Fibroblast of skin of right biceps (primary cell): ENCODE measurements at regions not wholly inside any gene's neighbourhood (a gene's known extent, or its start where the extent isn't known, plus 50 kb on each side); places are given as distances from the start of the nearest gene placed in this dataset.
"Not testable (repeated sequence)": the region's sequence is repeated elsewhere in the genome, so short reads cannot be mapped to it uniquely, and the experiment has no call there.

Source experiments
- DNase-seq: peaks from one replicate; pipeline ENCODE4 v3.0.0-alpha.2; 2013

DNA sequence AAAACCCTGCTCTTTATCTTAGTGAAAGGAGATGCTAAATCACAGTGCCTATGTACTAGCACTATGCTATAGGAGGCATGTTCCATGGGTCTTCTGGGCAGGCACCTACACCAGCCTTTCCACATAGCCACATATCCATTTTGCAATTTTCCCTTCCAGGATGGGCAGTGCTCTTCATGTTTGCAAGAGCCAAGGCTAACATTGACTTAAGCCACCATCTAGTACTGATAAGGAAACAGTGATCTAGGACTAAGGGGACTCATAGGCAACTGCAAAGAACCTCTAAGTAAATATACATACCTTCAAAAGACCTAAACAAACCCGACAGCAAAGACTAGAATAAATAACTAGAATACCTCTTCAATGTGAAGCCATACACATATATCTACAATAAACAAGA, 919.7 kb upstream of the GYPC start:
- no peak for DNase-seq

DNA sequence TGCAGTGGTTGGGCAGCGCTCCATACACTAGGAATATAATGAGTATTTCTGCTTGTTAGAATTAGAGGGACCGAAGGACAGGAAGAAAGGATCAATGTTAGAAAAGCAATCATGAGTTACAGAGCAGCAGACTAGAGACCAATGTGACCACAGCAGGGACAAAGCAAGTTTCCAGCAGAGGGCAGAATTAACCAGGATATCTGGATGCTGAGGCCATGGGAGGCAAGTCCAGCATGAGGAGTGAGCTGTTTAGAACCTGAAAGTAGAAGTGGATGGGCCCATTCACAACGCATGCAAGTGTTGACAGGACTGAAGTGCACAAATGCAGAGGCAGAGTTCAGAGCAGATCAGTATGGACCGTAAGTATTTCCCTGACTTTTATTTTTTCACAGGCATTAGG, 910.4 kb upstream of the GYPC start:
- DNase-seq: no peak

DNA sequence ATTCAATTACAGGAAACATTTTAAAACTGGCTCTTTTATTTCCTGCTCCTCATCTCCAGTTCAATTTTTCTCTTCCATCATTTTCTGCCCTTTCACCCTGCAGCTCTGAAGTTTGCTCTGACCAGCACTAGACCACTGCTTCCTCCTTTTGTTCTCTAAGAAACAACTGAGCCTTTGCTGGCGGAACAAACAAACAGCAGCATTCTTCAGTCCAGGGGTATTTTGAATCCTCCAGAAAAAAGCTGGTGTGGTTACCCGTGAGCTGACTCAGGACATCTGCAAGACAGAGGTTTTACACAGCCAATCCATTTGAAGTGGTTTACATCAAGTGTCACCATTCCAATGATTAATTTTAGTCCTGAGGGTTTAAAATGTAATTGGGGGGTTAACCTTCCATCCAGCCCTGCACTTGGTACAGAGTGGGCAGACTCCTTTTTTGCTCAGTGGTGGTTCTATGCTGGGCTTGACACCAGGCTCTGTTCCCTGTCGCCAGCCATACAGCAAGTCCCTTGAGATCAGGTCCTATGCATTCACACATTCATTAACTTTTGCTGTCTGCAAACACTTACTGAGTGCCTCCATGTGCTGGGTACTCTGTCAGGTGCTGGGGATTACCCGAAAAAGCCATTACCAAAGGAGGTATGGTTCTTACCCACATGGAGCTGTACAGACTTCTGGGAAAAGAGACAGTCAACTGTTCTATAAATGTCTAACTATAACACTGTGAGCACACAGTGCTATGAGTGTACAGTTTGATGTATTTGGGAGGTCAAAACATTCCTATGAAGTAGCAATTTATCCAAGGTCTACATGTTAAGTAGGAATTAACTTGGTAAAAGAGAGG, 909.4 kb upstream of the GYPC start:
- no peak for DNase-seq

DNA sequence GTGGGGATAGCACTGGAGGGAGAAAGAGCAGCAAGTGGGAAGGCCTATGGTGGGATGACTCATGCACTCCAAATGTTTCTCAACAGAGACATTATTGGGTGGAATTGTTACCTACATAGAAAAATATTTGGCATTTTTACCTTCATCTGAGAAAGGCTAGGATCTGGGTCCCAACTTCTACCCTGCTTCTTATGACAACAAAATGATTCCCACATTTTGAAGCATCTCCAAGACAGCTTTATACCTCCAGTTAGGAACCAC, 908.9 kb upstream of the GYPC start:
- DNase-seq: no peak

DNA sequence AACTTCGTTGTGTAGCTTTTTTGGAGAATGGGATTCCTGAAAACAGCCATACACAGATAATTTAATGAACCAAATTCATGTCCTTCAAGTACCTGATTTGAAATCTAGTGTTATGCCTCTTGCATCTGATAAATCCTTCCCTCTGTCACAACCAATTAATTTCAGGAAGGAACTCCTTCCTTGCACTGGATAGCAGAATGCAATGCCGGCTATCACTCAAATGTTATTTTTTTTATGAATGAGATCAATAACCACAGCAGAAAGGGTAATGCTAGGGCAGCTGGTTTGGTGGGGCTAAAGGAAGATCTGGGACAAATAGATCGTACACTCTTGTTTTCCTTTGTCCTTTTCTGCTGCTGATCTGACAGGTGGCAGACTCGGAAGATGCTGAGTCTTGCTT, 899.5 kb upstream of the GYPC start:
- DNase-seq: no peak

DNA sequence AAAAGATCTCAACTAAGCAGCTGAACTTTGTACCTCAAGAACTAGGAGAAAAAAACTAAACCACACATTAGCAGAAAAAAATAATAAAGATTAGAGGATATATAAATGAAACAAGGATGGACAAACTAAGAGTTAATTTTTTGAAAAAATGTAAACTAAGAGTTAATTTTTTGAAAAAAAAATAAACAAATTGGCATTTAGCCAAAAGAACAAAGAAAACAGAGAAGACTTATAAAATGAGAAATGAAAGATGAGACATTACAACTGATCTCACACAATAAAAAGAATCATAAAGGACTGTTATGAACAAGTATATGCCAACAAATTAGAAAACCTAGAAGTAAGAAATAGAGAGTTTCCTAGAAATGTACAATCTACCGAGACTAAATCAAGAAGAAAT, 859.2 kb upstream of the GYPC start:
- DNase-seq: no peak

DNA sequence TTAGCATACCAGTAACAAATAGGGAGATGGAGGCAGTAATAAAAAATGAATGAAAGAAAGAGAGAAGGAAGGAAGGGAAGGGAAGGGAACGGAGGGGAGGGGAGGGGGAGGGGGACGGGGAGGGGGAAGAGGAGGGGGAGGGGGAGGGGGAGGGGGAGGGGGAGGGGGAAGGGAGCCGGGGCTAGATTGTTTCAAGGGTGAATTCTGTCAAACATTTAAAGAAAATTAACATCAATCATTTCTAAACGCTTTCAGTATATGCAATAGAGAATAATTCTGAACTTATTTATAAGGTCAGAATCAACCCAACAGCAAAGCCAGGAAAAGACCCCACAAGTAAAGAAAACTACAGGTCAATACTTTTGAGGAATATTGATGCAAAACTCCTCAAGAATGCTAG, 858.8 kb upstream of the GYPC start:
- DNase-seq: no peak

DNA sequence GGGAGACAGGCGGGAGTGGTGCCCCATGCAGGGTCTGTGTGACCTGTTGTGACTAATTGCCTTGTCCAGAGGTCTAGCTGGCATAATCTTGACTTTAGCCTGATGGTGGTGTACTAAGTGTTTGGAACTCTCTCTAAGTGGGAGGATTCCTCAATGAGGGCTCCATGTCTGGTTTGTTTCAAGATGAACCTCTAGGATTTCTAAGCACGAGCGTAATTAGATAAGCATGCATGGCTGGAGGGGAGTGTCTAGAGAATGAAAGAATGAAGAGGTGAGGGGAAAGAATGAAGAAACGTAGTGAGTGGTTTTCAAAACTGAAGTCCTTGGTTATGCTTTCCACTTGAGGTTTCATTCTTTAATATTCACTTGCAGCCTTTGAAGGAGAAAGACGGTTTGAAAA, 833.2 kb upstream of the GYPC start:
- no peak for DNase-seq

DNA sequence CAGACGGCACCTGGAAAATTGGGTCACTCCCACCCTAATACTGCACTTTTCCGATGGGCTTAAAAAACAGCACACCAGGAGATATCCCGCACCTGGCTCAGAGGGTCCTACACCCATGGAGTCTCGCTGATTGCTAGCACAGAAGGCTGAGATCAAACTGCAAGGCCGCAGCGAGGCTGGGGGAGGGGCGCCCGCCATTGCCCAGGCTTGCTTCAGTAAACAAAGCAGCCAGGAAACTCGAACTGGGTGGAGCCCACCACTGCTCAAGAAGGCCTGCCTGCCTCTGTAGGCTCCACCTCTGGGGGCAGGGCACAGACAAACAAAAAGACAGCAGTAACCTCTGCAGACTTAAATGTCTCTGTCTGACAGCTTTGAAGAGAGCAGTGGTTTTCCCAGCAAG, 830.2 kb upstream of the GYPC start:
- not testable (repeated sequence) for DNase-seq

DNA sequence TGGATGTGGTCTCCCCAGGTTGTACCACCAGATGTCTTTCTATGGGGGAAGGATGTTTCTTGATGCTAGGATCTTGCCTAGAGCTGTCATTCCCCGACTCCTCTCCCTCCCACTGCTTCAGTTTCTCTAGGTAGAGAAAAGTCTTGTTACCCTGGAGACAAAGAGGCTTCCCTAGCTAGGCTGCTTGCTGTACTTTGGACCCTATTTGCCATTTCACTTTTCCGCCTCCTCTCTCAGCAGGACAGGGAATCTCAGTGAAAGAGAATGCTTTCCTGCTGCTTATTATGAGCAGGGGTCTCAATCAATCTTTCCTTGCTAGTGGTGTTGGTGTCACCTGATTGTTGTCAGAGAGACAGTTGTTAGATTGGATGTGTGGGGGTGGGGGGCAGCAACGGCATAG, 818.8 kb upstream of the GYPC start:
- no peak for DNase-seq

DNA sequence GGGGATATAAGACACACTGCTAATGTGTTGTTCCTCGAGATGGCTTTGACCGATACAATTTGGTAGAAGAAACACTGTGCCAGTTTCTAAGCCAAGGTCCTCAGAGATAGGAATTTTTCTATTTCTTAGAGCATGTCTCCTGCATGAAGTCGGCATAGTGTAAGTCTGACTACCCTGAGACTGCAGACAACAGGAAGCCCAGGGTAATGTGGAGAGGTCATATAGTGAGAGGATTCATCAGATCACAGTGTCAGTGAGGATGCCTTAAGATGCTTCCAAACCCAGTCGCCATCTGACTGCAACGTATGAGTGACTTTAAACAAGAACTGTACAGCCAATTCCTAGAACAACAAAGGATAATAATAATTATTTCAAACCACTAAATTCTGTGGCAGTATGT, 818.3 kb upstream of the GYPC start:
- DNase-seq: no peak

DNA sequence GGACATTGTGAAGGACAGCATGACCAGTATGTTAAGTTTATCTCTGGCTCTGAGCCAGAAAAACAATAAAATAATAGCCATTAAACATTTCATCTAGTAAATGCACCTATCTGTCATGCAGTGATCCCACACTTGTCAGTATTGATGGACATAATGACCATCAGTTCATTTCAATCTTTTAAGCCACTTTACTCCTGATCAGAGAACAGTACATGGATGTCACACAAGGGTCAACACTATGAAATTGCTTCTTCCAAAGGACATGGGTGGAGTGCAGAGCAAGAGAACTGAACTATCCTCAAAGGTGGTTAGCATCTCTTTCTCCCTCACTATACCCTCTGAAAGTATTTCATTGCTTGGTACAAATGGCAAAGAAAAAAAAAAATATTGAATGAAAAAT, 816.0 kb upstream of the GYPC start:
- DNase-seq: no peak

DNA sequence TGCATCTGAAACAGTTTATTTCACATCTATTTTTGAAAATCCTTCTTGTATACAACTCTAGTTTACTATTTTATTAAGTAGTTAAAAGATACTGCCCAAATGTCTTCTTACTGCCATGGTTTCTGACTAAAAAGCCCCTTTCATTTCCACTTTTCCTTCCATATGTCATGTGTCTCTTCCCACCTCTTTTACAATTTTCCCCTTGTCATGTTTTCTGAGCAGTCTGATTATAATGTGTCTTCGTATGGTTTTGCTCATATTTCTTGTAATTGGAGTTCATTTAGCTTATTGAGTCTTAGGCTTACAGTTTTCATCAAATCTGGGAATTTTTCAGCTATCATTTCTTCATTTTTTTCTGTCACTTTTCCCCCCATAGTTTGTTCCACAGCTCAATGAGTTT, 813.9 kb upstream of the GYPC start:
- no peak for DNase-seq

DNA sequence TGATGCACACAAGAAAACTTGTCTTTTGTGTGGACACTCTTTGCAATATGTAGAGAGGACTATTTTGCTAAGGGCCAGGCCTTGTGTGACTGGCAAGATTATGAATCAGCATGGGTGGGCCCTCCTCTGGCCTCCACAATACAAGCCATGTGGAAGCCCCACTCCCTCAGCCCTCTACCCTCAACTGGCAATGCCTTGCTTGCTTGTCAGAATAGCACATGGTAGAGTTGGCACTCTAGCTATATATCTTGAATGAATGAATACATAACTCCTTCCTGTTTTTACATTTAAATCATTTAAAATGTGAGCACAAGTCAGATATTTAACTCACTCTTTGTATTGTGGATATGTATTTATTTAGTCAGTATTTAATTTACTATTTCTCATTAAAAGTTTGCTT, 805.4 kb upstream of the GYPC start:
- DNase-seq: no peak

DNA sequence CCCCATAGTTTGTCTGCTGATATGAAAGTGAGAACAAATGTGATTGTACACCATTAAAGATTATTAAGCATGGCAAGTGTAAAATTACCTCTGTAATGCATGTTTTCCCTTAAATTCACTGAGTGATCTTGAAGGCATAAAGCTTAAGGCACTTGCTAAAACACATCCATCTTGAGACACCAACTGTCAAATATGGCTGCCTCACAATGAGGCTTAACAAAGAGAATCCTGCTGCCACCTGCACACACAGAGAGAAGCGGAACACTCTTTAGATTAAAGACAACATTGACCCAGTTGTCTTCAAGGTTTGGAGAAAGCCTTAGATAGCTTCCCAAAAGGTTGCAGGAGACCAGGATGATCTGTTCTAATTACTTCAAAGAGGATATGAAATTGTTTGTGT, 803.6 kb upstream of the GYPC start:
- no peak for DNase-seq

DNA sequence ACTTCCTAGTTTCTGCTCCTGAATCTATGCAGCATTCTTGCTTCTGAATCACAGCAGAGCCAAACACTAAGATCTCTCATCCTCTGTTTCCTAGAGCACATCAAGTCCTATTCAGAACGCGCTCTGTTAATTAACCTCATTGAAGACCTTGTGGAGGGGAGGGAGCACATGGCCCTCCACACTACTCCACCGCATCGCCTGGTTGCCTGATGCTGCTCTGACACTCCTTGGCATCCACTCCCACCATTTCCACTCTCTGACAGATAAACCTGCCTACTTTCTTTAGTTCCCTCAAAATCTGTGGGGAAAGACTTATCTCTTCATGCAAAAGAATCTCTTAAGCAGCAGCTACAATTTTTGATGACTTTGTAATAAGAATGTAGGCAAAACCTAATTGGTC, 802.3 kb upstream of the GYPC start:
- DNase-seq: no peak

DNA sequence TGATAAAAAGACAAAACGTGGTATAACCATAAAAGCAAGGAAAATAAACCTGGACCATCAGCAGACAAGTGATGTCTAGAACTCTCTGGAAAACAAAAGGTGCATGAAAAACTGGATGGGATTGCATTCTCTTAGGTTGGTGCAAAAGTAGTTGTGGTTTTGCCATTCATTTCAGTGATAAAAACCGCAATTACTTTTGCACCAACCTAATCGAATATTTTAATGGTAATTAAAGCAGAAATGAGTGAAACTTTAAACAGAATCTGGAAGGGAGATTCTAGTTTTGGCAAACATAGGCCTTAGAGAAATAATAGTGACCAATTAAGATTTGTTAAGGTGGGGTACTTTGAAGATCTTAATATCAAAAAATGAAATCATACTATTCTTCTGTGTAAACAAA, 800.8 kb upstream of the GYPC start:
- no peak for DNase-seq

DNA sequence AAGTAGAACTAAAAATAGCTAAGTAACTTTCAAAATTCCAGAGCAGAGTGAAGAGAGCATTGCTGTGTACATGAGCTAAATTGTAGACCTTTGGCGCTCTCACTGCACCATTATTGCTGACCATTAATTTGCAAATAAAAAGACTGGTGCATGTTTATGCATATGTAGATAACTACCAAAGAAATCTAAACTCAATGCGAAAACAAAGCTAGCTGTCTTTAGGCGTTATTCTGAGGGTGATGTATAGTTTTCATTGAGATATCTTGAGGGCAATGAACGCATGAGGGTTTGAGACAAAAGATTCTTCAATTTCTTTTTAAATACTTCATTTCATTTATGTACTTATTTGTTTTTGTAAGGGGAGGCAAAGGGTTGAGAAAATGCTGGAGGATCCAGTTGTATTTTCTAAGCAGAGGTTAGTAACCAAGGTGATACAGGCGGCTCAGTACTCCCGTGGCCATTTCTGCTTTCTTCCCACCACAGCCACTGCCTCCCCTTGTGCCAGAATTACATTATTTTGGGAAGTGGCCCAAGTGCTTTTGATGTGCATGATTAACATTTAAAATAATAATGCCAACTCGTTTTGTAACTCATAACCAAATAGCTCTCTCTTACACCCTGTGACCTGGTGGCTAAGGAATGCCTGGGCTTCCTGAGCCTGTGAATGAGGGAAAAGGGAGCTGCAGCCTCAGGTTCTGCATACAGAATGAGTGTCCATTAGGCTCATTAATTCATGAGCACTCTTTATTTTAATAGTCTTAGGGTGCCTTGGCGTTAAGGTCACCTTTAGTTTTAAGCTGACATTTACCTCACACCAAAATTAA, 797.8 kb upstream of the GYPC start:
- DNase-seq: no peak

DNA sequence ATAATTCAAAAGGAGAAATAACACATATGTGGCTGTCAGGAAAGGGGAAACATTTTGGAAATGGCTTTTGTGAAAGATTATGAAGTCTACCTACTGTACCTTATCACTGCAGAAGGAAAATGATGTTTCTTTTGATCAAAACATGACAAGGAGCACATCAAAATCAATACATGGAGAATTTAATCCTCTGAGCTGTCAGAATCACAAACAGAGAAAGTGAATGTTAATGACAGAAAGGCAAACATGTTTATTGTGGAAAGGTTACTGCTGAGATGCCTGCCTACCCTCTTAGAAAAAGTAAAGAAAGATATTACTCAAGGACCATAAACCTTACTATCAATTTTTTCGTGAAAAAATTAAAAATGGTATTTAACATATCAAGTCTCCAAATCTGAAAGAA, 794.5 kb upstream of the GYPC start:
- no peak for DNase-seq

DNA sequence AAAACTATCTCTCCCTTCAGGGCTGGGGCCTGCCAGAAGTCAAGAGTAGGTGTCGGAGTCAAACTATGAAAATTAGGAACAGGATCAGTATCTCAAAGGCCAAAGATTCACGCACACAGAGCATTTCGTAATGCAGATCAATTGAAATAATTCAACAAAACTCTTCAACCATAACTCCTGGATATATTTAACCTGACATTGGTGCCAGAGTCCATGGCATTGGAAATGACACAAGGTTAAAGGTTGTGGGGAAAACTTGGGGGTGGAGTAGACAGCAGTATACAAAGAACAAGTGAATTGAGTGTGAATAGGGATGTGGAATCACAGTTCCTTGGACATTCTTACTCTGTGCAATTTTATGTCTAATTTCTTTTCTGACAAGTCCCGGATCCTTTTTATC, 788.0 kb upstream of the GYPC start:
- DNase-seq: no peak

DNA sequence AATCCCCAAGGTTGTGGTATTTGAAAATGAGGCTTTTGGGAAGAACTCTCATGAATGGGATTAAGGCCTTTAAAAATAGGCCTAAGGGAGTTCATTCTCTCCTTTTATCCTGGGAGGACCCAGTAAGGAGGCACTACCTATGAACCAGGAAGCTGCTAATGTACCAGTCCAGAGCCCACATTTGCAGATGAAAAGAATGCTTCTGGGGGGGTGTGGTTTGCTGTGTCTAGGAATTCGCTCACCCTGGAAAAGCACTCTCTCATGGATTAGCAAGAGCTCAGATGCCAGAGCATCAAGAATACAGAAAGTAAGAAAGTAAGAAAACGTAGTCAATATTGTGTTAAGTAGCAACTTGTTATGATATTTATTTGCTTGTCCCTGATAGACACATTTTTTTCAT, 785.7 kb upstream of the GYPC start:
- no peak for DNase-seq

DNA sequence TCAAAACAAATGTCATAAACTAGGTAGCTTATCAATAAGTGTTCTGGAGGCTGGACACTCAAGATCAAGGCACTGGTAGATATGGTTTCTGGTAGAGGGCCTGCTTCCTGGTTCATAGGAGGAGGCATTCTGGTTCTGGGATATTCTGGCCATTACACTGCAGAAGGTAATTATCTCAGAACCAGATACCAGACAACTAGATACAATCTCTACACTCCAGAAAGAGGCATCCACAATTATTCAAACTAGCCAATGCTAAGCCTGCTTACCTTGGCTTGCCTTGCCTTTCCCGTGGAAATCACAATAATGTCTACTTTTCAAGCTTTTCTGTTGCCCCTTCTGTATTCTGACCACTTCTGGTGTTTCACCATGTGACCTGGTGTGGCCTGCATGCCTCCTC, 785.2 kb upstream of the GYPC start:
- no peak for DNase-seq

DNA sequence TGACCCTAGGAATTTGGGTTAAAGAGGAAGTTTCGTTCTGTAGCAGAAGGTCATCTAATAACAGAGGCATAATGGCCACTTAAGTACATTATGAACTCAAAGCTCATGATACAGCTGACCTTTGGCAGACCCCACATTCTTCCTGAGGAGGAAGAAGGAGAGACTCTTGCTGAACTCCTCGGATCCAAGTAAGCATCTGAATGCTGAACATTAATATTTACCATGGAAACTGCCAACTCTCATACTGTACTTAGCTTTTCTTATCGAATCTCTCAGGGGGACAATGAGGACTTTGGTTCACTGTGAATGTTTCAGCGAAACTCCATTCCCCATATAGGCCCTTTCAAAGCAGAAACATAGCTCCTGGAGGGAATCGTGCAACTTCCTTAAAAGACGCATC, 781.4 kb upstream of the GYPC start:
- no peak for DNase-seq

DNA sequence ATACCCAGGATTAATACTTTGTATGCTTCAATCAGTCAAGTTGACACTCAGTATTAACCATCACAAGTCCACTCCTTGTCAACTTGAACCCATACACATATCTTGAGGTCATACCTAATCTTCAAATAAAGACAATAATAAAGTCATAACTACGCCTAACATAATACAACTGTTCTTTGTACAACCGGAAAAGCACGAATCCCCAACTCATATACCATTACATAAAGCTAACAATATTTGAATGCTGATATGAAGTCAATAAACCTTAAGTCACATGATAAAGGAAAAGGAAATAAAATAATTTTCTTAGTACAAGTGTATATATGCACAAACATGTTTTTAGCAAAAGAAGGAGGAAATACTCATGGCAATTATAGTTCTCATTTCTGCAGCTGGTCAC, 770.6 kb upstream of the GYPC start:
- no peak for DNase-seq

DNA sequence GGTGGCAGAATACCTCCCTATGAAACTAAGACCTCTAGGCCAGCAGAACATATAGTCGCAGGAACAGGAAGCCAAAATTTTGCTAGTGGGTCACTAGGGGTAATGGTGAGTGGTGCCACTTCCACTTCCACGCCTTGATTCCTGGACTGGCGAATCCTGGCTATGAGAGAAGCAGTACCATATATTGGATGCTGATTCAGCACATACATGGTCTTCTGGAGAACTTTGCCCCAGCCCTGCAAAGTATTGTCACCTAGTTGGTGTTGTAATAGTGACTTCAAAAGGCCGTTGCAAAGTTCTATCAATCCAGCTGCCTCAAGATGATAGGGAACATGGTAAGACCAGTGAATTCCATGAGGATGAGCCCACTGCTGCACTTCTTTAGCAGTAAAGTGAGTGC, 769.8 kb upstream of the GYPC start:
- no peak for DNase-seq
